GM18505 (cell line): ENCODE measurements at regions not wholly inside any gene's neighbourhood (a gene's known extent, or its start where the extent isn't known, plus 50 kb on each side); places are given as distances from the start of the nearest gene placed in this dataset.

Experiments used
- ATAC-seq: cut with Tn5 transposase; IDR thresholded peaks from one replicate; pipeline ENCODE4 v1.9.1; 2021; ENCODE audit not compliant: unreplicated experiment
- POLR2A ChIP-seq: IDR thresholded peaks from 4 replicates; pipeline ENCODE4 v1.6.1; 2011; ENCODE audit warnings: borderline replicate concordance; ENCODE audit not compliant: insufficient read depth, insufficient read length; ENCODE audit errors: extremely low read depth

GRCh38 chr3:127137757-127138536, 55.0 kb upstream of the PRR23E start:
- TF ChIP-seq POLR2A = no peak
- ATAC-seq = no peak

DNA sequence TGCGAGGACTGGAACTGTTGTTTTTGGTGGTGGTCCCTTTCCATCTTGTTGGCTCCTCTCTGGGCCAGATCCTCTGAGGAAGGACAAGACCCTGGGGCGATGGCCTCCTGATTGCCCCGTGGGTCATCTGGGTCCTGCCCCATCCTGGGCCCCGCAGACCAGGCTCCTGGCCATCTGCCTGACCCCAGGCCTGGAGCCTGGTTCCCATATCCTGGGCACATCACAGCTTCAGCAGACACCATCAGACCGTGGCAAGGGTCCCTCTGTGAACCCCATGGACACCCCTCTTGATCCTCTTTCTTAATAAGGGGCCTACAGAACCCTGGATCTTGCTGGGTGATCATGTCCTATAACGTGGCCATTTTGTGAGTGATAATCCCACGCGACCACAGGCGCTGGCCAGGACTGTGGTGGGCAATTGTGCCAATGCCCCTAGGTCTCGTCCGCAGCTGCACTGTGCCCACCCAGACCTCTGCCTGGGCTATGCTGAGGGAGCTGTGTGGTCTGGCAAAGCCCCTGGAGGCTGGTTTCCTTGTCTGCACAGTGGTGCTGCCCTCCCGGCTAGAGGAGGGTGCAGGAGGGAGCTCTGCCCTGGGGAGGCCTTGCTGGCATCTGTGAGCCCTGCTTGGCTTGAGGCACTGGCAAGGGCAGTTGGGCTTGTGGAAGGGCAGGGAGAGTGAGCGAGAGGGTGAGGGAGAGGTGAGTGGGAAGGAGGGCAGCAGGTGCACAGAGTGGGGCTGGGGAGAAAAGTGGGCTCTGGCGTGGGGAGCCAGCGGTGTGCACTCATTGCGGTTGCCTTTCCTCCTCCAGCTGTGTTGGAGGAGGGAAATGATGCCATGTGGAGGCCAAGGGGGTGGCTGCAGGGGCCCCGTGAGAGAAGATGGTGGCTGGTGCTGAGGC, 53.1 kb upstream of the PRR23E start:
- ATAC-seq = no peak
- TF ChIP-seq POLR2A = no peak

DNA sequence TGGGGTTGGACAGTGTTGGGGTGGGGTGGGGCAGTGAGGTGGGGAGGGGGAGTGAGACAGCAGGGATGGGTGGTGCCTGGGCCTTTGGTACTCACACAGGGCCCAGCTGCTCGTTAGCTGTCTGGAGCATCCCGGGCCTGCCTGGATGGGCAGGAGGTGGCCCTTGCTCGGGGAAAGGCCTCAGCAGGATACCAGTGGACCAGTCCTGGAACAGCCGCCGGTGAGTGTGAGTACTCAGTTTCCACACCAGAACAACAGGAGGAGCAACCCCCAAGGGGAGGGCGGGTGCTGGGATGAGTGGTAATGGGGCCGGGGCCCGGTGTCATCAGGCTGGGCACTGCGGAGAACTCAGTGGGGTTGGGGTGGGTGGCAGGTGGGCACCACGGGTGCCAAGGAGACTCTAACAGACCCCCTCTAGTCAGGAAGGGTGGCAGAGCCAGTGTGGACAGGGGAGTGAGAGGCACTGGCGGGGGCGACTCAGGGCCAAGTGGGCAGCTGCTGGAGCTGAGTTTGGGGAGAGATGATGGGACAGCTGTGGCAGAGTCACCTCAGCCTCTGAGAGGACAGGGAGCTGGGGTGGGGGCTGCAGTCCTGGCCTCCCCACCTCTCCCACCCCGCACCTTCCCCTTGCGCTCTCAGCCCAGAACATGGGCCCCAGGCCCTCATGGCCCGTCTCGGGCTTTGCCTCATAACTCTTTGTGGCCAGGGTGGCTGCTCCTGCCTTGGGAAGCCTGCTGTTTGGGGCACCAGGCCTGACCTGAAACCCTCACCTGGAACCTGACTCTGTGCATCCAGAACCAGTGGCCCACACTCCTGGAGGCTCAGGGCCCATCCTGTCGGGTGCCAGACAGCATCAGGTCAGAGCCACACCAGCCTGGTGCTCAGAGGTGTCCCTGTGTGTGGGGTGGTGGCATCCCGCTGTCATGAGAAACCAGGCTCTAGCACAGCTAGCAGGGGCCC, 52.1 kb upstream of the PRR23E start:
- ATAC-seq = no peak
- no peak for TF ChIP-seq POLR2A

DNA sequence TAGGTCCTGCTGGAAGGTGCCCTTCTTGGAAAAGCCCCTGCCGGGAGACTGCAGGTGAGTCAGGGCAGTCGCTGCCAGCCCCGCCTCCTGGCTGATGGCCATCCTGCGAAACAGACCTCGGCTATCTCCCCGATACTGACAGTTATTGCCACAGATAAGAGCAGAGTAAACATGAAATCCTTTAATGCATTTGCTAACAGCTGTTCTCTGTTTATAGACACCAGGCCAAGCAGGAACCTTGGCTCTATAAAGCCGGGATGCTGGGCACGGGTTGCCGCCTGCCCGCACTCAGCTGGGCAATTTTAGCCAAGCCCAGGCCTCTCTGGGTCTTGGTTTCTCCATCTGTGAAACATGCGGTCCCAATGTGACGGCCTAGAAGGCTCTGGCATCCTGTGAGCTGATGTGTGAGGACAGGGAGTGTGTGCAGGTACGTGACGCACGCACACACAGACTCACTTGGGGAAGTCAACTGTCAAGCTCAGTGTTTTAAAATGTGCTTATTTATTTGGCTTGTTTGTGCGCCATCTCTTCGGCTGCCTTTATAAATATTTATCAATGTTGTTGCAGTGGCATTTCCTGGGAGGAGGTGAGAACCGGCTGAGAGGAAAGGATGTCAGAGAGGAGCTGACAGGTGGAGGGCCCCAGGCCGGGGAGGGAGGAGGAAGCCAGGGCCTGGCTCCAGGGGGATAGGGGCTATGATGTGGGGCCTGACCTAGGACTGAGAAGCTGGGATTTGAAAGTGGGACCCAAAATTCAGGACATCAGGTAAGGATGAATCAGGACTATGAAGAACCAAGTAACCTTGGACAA, 50.8 kb upstream of the PRR23E start:
- no peak for TF ChIP-seq POLR2A
- ATAC-seq = no peak
